HEK293 (cell line): ENCODE measurements at regions not wholly inside any gene's neighbourhood (a gene's known extent, or its start where the extent isn't known, plus 50 kb on each side); places are given as distances from the start of the nearest gene placed in this dataset.

Source experiments
- CTCF ChIP-seq: fragments of 450-650 bp; formaldehyde crosslinking; IDR thresholded peaks from 2 replicates; pipeline ENCODE4 v1.5.1; 2016; ENCODE audit warnings: missing biosample characterization, missing genetic modification characterization
- GLIS1 ChIP-seq: fragments of 450-650 bp; formaldehyde crosslinking; IDR thresholded peaks from 2 replicates; pipeline ENCODE4 v1.5.1; 2016; ENCODE audit warnings: missing biosample characterization, missing genetic modification characterization
- SETDB1 ChIP-seq: IDR thresholded peaks from one replicate; pipeline ENCODE4 v1.6.1; 2017; ENCODE audit warnings: mild to moderate bottlenecking, low read length, moderate library complexity, mixed read lengths; ENCODE audit not compliant: insufficient read length
- ZBTB10 ChIP-seq: fragments of 450-650 bp; formaldehyde crosslinking; IDR thresholded peaks from 2 replicates; pipeline ENCODE4 v1.5.1; 2016; ENCODE audit warnings: missing biosample characterization, missing genetic modification characterization
- ZBTB49 ChIP-seq: fragments of 450-650 bp; formaldehyde crosslinking; IDR thresholded peaks from 2 replicates; pipeline ENCODE4 v1.5.1; 2016; ENCODE audit warnings: missing biosample characterization, missing genetic modification characterization, low read depth
- ZNF292 ChIP-seq: fragments of 450-650 bp; formaldehyde crosslinking; IDR thresholded peaks from 2 replicates; pipeline ENCODE4 v1.5.1; 2016; ENCODE audit warnings: low read depth, missing biosample characterization, missing genetic modification characterization, borderline replicate concordance
- ZNF324 ChIP-seq: fragments of 450-650 bp; formaldehyde crosslinking; IDR thresholded peaks from 2 replicates; pipeline ENCODE4 v1.5.1; 2016; ENCODE audit warnings: missing biosample characterization, missing genetic modification characterization
- ZNF530 ChIP-seq: fragments of 450-650 bp; formaldehyde crosslinking; IDR thresholded peaks from 2 replicates; pipeline ENCODE4 v1.5.1; 2016; ENCODE audit warnings: low read depth, missing biosample characterization, missing genetic modification characterization

- TF ChIP-seq ZBTB10 (no peak), GLIS1 (no peak), ZNF530 (no peak), ZNF292 (tag by site-specific recombination) (no peak), ZNF324 (tag by site-specific recombination) (no peak), CTCF (tag by site-specific recombination) (no peak), ZBTB49 (tag by site-specific recombination) (no peak), SETDB1 (no peak)
Measured at GRCh38 chr11:38305682-38306081, 1707.6 kb upstream of the RAG2 start.
